ENCODE measurements at regions not wholly inside any gene's neighbourhood (a gene's known extent, or its start where the extent isn't known, plus 50 kb on each side); places are given as distances from the start of the nearest gene placed in this dataset.

GRCh38 chr16:87058728-87059250 lies 258.4 kb downstream of the C16orf95 start:
- no peak for DNase-seq

GRCh38 chr16:87060034-87060986 lies 256.9 kb downstream of the C16orf95 start:
- DNase-seq = peak; percentile 21 to 37

- no peak for DNase-seq
Measured at GRCh38 chr16:87061243-87061920, 255.8 kb downstream of the C16orf95 start.

GRCh38 chr16:87062569-87063442 lies 254.4 kb downstream of the C16orf95 start:
- DNase-seq = peak; percentile 50 to 90

GRCh38 chr16:87063543-87063942 lies 253.6 kb downstream of the C16orf95 start:
- DNase-seq = no peak

- no peak for DNase-seq
Measured at GRCh38 chr16:87064731-87065445, 252.3 kb downstream of the C16orf95 start.

GRCh38 chr16:87065446-87066132 lies 251.6 kb downstream of the C16orf95 start:
- DNase-seq = peak in 1 of 2 donors; percentile 7

- no peak for DNase-seq
Measured at GRCh38 chr16:87066133-87067002, 250.8 kb downstream of the C16orf95 start.

- no peak for DNase-seq
Measured at GRCh38 chr16:87067003-87067556, 250.1 kb downstream of the C16orf95 start.

- no peak for DNase-seq
Measured at GRCh38 chr16:87067836-87068761, 249.1 kb downstream of the C16orf95 start.

- DNase-seq = no peak
Measured at GRCh38 chr16:87068762-87069150, 248.4 kb downstream of the C16orf95 start.

- no peak for DNase-seq
Measured at GRCh38 chr16:87070657-87071056, 246.5 kb downstream of the C16orf95 start.

- DNase-seq = no peak
Measured at GRCh38 chr16:87072101-87072500, 245.1 kb downstream of the C16orf95 start.

GRCh38 chr16:87074641-87075318 lies 242.4 kb downstream of the C16orf95 start:
- DNase-seq = no peak

- no peak for DNase-seq
Measured at GRCh38 chr16:87075319-87075860, 241.8 kb downstream of the C16orf95 start.

- DNase-seq = no peak
Measured at GRCh38 chr16:87076331-87076949, 240.8 kb downstream of the C16orf95 start.

- peak; percentile 31 to 64 for DNase-seq
Measured at GRCh38 chr16:87076950-87077749, 240.0 kb downstream of the C16orf95 start.
